Stimulated activated CD4-positive, alpha-beta T cell treated with anti-CD3 and anti-CD28 coated beads, Interleukin-1b, Interleukin-23, amount 100 ng/mL, for 48 hours (primary cell): ENCODE measurements at regions not wholly inside any gene's neighbourhood (a gene's known extent, or its start where the extent isn't known, plus 50 kb on each side); places are given as distances from the start of the nearest gene placed in this dataset.

Experiments
- DNase-seq: peaks from one replicate; pipeline ENCODE4 v3.0.0-alpha.2; 2020

GRCh38 chr11:15586741-15587473 lies 472.2 kb downstream of the INSC start:
- DNase-seq, result no peak

GRCh38 chr11:15589070-15589626 lies 474.4 kb downstream of the INSC start:
- no peak for DNase-seq

- DNase-seq, result no peak
These were observed 475.4 kb downstream of the INSC start for GRCh38 chr11:15590132-15590531.

GRCh38 chr11:15591112-15591537 lies 476.4 kb downstream of the INSC start:
- no peak for DNase-seq

GRCh38 chr11:15594607-15595006 lies 479.9 kb downstream of the INSC start:
- DNase-seq, result no peak

- DNase-seq, result no peak
These were observed 484.7 kb downstream of the INSC start for GRCh38 chr11:15599376-15599775.

GRCh38 chr11:15602047-15602446 lies 487.3 kb downstream of the INSC start:
- DNase-seq, result no peak

- DNase-seq, result no peak
These were observed 488.3 kb downstream of the INSC start for GRCh38 chr11:15602785-15603567.

- no peak for DNase-seq
These were observed 490.4 kb downstream of the INSC start for GRCh38 chr11:15605094-15605493.

GRCh38 chr11:15607361-15608036 lies 492.8 kb downstream of the INSC start:
- DNase-seq, result no peak

GRCh38 chr11:15609445-15609844 lies 494.7 kb downstream of the INSC start:
- DNase-seq, result no peak

GRCh38 chr11:15610881-15611280 lies 496.2 kb downstream of the INSC start:
- no peak for DNase-seq

- DNase-seq, result no peak
These were observed 498.5 kb downstream of the INSC start for GRCh38 chr11:15613251-15613650.

GRCh38 chr11:15613789-15614188 lies 499.1 kb downstream of the INSC start:
- no peak for DNase-seq

- no peak for DNase-seq
These were observed 500.8 kb downstream of the INSC start for GRCh38 chr11:15615398-15616096.

- no peak for DNase-seq
These were observed 501.7 kb downstream of the INSC start for GRCh38 chr11:15616130-15617105.

- DNase-seq, result no peak
These were observed 502.4 kb downstream of the INSC start for GRCh38 chr11:15617126-15617525.

- DNase-seq, result no peak
These were observed 503.9 kb downstream of the INSC start for GRCh38 chr11:15618583-15619032.

- DNase-seq, result no peak
These were observed 506.8 kb downstream of the INSC start for GRCh38 chr11:15621565-15621964.

GRCh38 chr11:15622231-15622890 lies 507.6 kb downstream of the INSC start:
- DNase-seq, result no peak

GRCh38 chr11:15624701-15625100 lies 510.0 kb downstream of the INSC start:
- no peak for DNase-seq
